ENCODE measurements at regions not wholly inside any gene's neighbourhood (a gene's known extent, or its start where the extent isn't known, plus 50 kb on each side); places are given as distances from the start of the nearest gene placed in this dataset.

DNA sequence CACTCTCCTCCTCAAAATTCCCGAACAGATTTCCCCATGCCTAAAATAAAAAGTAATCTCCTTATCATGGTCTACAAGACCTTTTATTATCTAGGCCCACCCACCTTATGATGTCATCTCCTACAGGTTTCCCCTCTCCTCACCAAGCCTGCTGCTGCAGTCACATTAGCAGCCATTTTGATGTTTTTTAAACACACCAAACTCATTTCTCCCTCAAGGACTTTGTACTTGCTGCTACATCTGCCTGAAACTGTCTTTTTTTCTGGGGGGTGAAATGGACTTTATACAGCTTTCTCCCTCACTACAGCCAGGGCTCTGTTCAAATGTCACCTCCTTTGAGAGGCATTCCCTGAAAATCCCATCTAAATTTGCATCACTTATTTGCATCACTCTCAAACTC is 90.2 kb upstream of the TAB3 start:
- no peaks in the 10 kb centered on the region for H3K27me3 ChIP-seq (ENCODE audit: low read depth)
- no peak for DNase-seq
- TF ChIP-seq, protein P1, sequence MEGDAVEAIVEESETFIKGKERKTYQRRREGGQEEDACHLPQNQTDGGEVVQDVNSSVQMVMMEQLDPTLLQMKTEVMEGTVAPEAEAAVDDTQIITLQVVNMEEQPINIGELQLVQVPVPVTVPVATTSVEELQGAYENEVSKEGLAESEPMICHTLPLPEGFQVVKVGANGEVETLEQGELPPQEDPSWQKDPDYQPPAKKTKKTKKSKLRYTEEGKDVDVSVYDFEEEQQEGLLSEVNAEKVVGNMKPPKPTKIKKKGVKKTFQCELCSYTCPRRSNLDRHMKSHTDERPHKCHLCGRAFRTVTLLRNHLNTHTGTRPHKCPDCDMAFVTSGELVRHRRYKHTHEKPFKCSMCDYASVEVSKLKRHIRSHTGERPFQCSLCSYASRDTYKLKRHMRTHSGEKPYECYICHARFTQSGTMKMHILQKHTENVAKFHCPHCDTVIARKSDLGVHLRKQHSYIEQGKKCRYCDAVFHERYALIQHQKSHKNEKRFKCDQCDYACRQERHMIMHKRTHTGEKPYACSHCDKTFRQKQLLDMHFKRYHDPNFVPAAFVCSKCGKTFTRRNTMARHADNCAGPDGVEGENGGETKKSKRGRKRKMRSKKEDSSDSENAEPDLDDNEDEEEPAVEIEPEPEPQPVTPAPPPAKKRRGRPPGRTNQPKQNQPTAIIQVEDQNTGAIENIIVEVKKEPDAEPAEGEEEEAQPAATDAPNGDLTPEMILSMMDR (IDR thresholded peaks at IDR 0.05; ENCODE audit: borderline replicate concordance): no peak

DNA sequence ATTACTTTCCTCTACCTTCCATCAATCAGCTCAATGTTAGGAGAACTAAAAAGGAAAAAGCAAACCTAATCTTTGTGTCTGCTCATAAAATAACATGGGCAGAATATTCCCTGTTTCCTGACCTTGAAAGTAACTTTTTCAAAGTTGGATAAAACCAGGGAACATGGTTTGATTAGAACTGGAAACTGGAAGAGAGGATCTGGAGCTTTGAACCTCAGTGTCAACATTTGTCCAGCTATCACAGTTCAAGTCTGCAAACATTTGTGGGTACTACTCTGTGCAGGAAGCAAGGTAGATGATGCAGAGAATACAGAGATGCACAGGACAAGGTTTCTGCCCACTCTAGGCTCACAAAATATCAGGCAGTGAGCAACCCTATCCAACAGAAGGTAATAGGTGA is 86.4 kb upstream of the TAB3 start:
- TF ChIP-seq, protein P1 (IDR thresholded peaks at IDR 0.05; ENCODE audit: borderline replicate concordance): no peak
- no peaks in the 10 kb centered on the region for H3K9me3 ChIP-seq (replicated peaks)
- no peak overlapping the region for H3K4me3 ChIP-seq
- intact Hi-C loops (cut with micrococcal nuclease): no loop called here
- no peaks in the 10 kb centered on the region for H3K27me3 ChIP-seq (ENCODE audit: low read depth)
- no peaks in the 10 kb centered on the region for H3K4me1 ChIP-seq
- DNase-seq: no peak
- H3K27ac ChIP-seq (replicated peaks): no peak overlapping the region
- H3K36me3 ChIP-seq: no peaks in the 10 kb centered on the region

More for the DNA sequence above, 90.2 kb upstream of the TAB3 start:
- no peak overlapping the region for H3K4me3 ChIP-seq
- H3K9me3 ChIP-seq (replicated peaks): no peaks in the 10 kb centered on the region
- intact Hi-C loops (cut with micrococcal nuclease): no loop called here
- H3K27ac ChIP-seq (replicated peaks): no peak overlapping the region
- no peaks in the 10 kb centered on the region for H3K4me1 ChIP-seq
- no peaks in the 10 kb centered on the region for H3K36me3 ChIP-seq

DNA sequence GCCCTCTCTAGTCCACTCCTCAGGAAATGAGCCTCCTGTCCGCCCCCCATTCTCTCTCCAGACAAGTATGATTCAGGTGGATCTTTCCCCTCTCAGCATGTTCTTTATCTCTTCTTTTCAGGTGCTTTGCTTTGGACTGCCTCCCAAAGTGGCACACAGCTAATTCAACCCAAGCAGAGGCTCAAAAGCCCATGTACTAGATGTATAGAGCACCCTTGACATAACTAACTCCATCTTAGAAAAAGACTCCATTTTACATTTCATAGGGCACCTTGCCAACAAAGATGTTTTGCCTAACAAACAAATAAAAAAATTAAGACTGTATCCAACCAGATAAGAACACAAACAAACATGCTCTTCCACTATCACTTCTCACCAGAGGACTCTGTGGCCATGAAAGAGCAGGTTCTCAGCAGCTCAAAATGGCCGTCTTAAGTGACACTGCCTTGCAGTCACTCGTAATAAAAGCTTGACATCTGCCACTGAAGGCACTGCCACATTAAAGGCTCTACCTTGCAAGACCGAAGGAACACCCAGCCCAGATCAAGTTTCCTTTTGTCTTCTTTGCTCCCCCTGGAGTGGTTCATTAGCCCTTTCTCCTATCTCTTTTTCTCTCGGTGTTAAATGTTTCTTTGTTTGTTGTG is 84.9 kb upstream of the TAB3 start:
- DNase-seq: no peak
- intact Hi-C loops (cut with micrococcal nuclease): no loop called here
- no peak overlapping the region for H3K27ac ChIP-seq (replicated peaks)
- H3K4me3 ChIP-seq: no peak overlapping the region
- no peaks in the 10 kb centered on the region for H3K9me3 ChIP-seq (replicated peaks)
- H3K27me3 ChIP-seq (ENCODE audit: low read depth): no peaks in the 10 kb centered on the region
- H3K36me3 ChIP-seq: no peaks in the 10 kb centered on the region
- TF ChIP-seq, protein P1 (IDR thresholded peaks at IDR 0.05; ENCODE audit: borderline replicate concordance): no peak
- no peaks in the 10 kb centered on the region for H3K4me1 ChIP-seq

DNA sequence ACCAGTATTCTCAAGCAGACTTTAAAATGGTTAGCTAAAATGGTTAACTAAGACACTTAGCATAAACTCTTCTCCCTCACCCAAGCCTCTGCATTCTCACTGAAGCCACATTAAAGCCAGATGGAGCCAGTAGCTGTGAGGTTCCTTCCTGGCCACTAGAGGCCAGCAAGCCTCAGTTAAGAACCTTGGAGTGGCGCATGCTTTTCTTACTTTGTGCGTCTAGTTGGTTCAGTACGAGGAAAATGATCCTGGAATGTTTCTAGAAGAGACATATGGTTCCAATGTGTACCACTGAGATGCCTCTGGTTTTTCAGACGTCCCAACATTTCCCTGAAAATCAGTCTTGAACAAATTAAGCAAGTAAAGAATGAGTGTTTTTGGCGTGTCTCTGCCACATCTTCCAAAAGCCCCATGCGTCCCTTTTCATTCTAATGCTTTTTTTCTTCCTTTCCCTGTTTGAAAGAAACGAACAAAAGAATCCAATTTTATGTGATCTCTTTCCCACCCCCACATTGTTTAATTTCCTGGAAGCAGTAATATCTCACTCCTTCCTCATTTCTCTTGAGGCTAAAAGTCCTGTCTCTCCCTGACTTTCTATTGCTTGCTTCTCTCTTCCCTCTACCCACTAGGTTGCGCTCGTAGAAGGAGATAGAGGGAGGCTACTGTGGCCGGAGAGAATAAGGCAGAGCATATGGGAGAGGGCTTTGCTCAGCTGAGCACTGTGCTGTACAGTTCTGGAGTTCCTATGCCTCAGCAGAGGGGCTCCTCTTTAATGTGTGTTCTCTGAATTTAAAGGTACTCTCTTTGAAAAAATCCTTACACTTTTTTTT is 82.9 kb upstream of the TAB3 start:
- DNase-seq: no peak
- Histone ChIP-seq H3K4me3 (peak overlapping the region; percentile 51), H3K27ac (replicated peaks) (no peak overlapping the region), H3K9me3 (replicated peaks) (no peaks in the 10 kb centered on the region), H3K27me3 (ENCODE audit: low read depth) (no peaks in the 10 kb centered on the region), H3K36me3 (no peaks in the 10 kb centered on the region), H3K4me1 (no peaks in the 10 kb centered on the region)
- intact Hi-C loops (cut with micrococcal nuclease): no loop called here
- TF ChIP-seq, protein P1 (IDR thresholded peaks at IDR 0.05; ENCODE audit: borderline replicate concordance): peak; percentile 69

DNA sequence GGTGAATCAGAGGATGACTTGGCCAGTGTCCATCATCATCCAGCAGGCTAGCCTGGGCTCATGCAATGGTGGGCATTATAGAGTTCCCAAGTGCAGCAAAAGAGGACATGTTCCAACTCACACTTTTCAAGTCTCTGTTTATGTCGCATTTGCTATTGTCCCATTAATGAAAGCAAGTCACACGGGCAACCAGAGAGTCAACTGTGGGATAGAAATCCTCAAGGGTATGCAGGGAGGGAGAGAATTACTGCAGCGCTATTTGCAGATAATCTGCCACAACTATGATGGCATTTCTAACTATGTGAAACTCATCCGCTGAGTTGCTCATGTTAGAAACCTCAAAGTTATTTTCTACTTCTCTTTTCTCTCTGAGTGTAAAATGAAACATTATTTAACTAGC is 78.5 kb upstream of the TAB3 start:
- H3K4me3 ChIP-seq: no peak overlapping the region
- no peak for DNase-seq
- TF ChIP-seq, protein P1 (IDR thresholded peaks at IDR 0.05; ENCODE audit: borderline replicate concordance): no peak
- no peaks in the 10 kb centered on the region for H3K9me3 ChIP-seq (replicated peaks)
- no peaks in the 10 kb centered on the region for H3K27me3 ChIP-seq (ENCODE audit: low read depth)
- no peak overlapping the region for H3K27ac ChIP-seq (replicated peaks)
- no peaks in the 10 kb centered on the region for H3K4me1 ChIP-seq
- intact Hi-C loops (cut with micrococcal nuclease): no loop called here
- H3K36me3 ChIP-seq: no peaks in the 10 kb centered on the region
